Subcutaneous abdominal adipose tissue (tissue), 5 donors: ENCODE measurements at regions not wholly inside any gene's neighbourhood (a gene's known extent, or its start where the extent isn't known, plus 50 kb on each side); places are given as distances from the start of the nearest gene placed in this dataset.
A peak's percentile ranks its signal among the peaks of the same experiment; 100 is the strongest.
"Not testable (repeated sequence)": the region's sequence is repeated elsewhere in the genome, so short reads cannot be mapped to it uniquely, and the experiment has no call there.

Experiments
- H3K27ac ChIP-seq: one replicate; pipeline ENCODE4 v1.7.0; 2013; ENCODE audit warnings: low read depth, mild to moderate bottlenecking, inconsistent platforms, low read length, moderate library complexity
- H3K27me3 ChIP-seq, 5 donors: one replicate each; pipeline ENCODE4 v1.7.0; 2013; ENCODE audit warnings: low read length in 5 of 5, inconsistent platforms in 1 of 5; ENCODE audit not compliant: control insufficient read depth in 5 of 5, insufficient read depth in 4 of 5
- H3K36me3 ChIP-seq, 5 donors: one replicate each; pipeline ENCODE4 v1.7.0; 2013; ENCODE audit warnings: low read length in 5 of 5; ENCODE audit not compliant: control insufficient read depth in 5 of 5, insufficient read depth in 5 of 5
- H3K4me1 ChIP-seq, 5 donors: one replicate each; pipeline ENCODE4 v1.7.0; 2013; ENCODE audit warnings: low read length in 5 of 5, mild to moderate bottlenecking in 3 of 5, moderate library complexity in 1 of 5; ENCODE audit not compliant: control insufficient read depth in 5 of 5, insufficient read depth in 5 of 5
- H3K4me3 ChIP-seq, 5 donors: one replicate each; pipeline ENCODE4 v1.7.0; 2013; ENCODE audit warnings: low read length in 5 of 5, low read depth in 1 of 5
- H3K9ac ChIP-seq, 5 donors: one replicate each; pipeline ENCODE4 v1.7.0; 2013; ENCODE audit warnings: low read length in 5 of 5, mild to moderate bottlenecking in 4 of 5, moderate library complexity in 3 of 5
- H3K9me3 ChIP-seq, 5 donors: one replicate each; pipeline ENCODE4 v1.7.0; 2013; ENCODE audit warnings: low read length in 5 of 5; ENCODE audit not compliant: control insufficient read depth in 5 of 5
- donor health status: healthy.
- donor health status: healthy.
- donor health status: healthy.
- donor health status: healthy.
- donor health status: healthy.

DNA sequence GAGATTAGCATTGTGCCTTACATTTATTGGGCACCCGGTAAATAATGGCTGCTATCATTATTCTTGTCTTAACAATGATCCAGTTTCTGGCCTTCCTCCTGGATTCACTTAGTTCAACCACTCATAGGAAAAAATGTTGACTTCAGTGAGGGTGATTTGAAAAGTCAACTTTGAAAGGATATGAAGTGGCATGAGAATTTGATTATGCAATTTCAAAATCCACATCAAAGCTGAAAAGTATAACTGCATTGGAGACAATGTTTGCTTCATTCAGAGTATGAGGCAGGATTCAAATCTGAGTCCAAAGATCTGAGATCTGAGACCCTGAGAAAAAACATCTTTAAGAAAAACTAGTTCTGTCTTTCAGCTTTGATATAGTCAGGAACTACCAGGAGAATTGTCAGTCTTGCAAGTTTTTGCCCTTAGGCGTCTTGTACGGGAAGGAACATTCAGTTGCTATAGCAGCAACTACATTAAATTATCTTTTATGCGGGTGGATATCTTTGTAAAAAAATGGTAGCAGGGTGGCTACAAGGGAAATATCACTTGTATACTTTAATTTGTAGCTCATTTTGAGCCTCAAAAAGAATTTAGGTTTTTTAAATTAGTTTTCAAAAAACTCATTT lies 587.5 kb upstream of the LCORL start:
- Histone ChIP-seq H3K9ac (no peak overlapping the region), H3K4me1 (no peaks in the 10 kb centered on the region), H3K36me3 (no peaks in the 10 kb centered on the region), H3K9me3 (no peaks in the 10 kb centered on the region), H3K4me3 (no peak overlapping the region), H3K27me3 (no peaks in the 10 kb centered on the region), H3K27ac (no peak overlapping the region)

DNA sequence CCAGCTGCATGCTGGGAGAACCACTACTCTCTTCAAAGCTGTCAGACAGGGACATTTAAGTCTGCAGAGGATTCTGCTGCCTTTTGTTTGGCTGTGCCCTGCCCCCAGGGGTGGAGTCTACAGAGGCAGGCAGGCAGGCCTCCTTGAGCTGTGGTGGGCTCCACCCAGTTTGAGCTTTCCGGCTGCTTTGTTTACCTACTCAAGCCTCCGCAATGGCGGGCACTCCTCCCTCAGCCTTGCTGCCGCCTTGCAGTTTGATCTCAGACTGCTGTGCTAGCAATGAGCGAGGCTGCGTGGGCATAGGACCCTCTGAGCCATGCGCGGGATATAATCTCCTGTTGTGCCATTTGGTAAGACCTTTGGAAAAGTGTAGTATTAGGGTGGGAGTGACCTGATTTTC lies 581.1 kb upstream of the LCORL start:
- H3K27me3 ChIP-seq, H3K27ac ChIP-seq, H3K4me3 ChIP-seq, H3K36me3 ChIP-seq, H3K9ac ChIP-seq, H3K4me1 ChIP-seq, H3K9me3 ChIP-seq: not testable (repeated sequence)

DNA sequence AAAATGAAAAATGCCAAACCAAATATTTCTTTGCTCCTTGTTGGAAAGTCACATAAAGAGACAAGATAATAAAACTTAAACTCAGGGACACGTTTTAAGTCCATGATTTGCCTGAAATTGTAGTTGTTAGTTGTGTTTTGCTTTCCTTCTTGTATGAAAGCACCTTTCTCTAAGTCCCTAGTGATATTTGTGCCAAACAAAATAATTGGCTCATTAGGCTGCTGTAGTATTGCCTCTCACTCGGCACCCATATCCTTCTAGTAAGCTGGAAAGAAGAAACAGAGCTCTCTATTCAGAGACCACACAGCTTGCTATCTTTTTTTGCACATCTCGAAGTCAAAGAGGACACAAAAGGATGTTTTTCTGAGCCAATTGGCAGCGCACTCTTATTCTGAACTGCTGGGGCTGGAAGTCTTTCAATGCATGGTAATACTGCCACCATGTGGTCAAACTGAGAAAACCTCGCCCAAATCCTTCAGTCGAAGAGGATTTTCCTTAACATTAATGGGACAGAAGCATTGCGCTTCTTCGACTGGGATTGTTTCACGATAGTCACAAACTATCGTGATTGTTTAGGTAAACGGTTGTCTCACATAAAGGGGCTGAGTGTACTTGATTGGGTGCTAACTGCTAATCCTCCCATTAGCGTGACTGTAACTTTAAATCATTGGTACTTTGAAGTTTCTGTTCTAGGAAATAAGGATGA lies 571.9 kb upstream of the LCORL start:
- Histone ChIP-seq H3K27ac (no peak overlapping the region), H3K9me3 (no peaks in the 10 kb centered on the region), H3K27me3 (no peaks in the 10 kb centered on the region), H3K36me3 (no peaks in the 10 kb centered on the region), H3K4me1 (peaks cover 0 to 4% (median 1%) of the 10 kb centered on the region in 5 donors), H3K4me3 (no peak overlapping the region), H3K9ac (no peak overlapping the region)

DNA sequence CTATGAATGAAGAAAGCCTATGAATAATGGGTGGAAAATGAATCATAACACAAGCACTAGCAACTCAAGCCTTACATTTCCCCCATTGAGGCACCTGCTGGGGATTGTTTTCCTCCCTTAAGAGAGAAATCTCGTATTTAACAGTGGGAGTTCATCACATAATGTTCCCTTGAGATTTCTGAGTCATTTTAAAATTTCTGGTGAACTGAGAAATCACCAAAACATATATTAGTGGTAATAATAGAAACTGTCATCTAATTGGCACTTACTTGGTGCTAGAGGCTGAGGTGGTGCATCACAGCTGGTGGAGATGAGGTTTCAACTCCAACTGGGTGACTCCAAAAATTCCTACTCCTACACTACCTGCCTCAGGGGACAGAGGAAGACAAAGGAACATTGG lies 561.3 kb upstream of the LCORL start:
- Histone ChIP-seq H3K27ac (no peak overlapping the region), H3K4me1 (peaks cover 0 to 6% (median 0%) of the 10 kb centered on the region in 5 donors), H3K9ac (no peak overlapping the region), H3K36me3 (no peaks in the 10 kb centered on the region), H3K4me3 (no peak overlapping the region), H3K27me3 (peaks cover 0 to 4% (median 0%) of the 10 kb centered on the region in 5 donors), H3K9me3 (no peaks in the 10 kb centered on the region)

DNA sequence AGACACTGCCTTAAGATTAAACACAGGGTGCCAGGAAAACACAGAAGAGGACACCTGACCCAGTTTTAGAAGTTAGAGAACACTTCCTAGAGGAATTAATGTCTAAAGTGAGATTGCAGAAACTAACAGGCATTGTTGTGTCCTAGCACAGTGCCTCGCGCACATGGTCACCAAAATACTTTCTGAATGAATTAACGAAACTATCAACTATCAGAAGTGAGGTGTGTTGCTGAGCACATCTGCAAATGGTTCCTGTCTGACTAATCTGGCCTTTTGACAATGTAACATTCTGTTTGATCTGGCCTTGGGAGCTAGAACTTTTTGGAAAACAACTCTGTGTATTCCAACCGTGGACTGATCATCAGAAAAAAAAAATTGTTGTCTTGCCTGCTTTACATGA lies 556.8 kb upstream of the LCORL start:
- H3K9ac ChIP-seq = peak overlapping the region in 1 of 5 donors; percentile 2
- peaks cover 0 to 6% (median 0%) of the 10 kb centered on the region in 5 donors for H3K4me1 ChIP-seq
- no peaks in the 10 kb centered on the region for H3K9me3 ChIP-seq
- no peaks in the 10 kb centered on the region for H3K36me3 ChIP-seq
- H3K4me3 ChIP-seq = no peak overlapping the region
- H3K27me3 ChIP-seq = peaks cover 0 to 4% (median 0%) of the 10 kb centered on the region in 5 donors
- H3K27ac ChIP-seq = no peak overlapping the region

DNA sequence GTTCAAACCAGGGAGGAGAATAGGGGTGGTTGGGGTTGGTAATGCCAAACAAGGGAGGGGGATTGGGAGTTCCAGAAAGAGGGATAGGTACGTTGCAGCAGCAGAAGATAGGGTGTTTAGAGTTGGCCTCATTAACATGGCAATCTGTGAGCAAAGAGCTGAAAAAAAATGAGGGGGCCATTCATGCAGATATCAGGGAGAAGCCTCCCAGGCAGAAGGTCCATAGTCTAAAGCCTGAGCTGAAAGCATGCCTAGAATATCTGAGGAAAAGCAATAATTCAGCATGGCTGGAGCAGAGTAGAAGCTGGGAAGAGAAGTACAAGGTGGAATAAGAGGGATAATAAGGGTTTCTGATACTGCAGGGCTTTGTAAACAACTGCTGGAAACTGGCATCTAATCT lies 550.9 kb upstream of the LCORL start:
- Histone ChIP-seq H3K27ac (no peak overlapping the region), H3K9ac (no peak overlapping the region)

DNA sequence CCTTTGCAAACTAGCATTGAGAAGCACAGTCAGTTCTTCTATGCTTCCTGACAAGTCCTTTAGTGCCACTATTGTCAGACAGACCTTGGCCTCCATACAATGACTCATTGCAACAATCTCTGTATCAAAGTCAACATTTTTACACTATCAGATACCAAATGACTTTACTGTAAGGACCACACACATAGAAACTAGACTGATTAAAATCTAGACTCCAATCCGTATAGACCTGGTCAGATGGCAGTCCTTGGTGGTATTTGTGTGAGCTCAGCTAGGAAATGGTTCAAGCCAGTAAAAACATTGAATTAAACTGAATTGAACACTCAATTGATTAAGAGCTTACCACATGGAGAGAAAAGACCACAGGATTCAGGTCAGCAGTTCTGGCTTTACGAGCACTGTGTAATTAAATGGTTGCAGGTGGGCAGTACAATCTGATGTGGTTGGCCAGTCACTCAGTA lies 549.8 kb upstream of the LCORL start:
- Histone ChIP-seq H3K9ac (no peak overlapping the region), H3K4me1 (no peaks in the 10 kb centered on the region), H3K36me3 (no peaks in the 10 kb centered on the region), H3K27me3 (no peaks in the 10 kb centered on the region), H3K27ac (no peak overlapping the region), H3K4me3 (no peak overlapping the region), H3K9me3 (no peaks in the 10 kb centered on the region)

More for the DNA sequence above, 550.9 kb upstream of the LCORL start:
- no peaks in the 10 kb centered on the region for H3K27me3 ChIP-seq
- no peaks in the 10 kb centered on the region for H3K36me3 ChIP-seq
- no peak overlapping the region for H3K4me3 ChIP-seq
- no peaks in the 10 kb centered on the region for H3K9me3 ChIP-seq
- H3K4me1 ChIP-seq = no peaks in the 10 kb centered on the region

DNA sequence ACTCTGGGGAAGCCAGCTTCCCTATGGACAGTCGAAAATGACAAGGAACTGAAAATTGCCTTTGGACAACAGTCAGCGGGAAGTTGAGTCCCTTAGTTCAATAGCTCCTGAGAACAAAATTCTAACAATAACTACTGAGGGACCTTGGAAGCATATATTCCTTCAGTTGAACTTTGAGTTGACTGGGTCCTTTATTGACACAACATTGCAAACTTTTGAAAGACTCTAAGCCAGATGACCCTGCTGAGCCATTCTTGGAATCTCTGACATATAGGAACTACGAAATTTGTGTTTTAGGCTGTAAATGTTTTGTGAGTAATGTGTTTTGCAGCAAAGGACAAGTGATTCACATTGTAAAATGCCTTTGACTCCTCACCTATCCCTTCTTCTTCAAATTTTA lies 548.8 kb upstream of the LCORL start:
- Histone ChIP-seq H3K4me1 (no peaks in the 10 kb centered on the region), H3K36me3 (no peaks in the 10 kb centered on the region), H3K4me3 (no peak overlapping the region), H3K9me3 (no peaks in the 10 kb centered on the region), H3K27me3 (no peaks in the 10 kb centered on the region), H3K27ac (no peak overlapping the region), H3K9ac (no peak overlapping the region)

DNA sequence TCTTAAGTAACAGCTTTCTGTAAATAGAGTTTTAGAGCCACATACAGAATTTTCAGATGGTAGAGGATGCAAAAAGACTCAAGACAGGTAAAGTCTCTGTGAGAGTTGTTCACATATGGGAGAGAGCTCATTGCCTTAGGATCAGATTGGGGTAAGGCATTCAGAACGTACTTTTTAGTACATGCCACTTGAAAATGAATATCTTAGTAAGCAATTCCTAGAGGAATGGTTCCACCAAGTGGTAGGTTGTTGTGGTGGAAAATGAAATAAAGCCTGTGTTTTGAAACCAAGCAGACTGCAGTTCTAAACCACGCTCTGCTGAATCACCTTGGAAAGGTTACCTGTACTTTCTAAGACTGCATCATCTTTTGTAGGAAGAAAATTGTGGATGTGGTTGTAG lies 547.0 kb upstream of the LCORL start:
- no peaks in the 10 kb centered on the region for H3K27me3 ChIP-seq
- H3K9me3 ChIP-seq = peaks cover 0 to 2% (median 0%) of the 10 kb centered on the region in 5 donors

DNA sequence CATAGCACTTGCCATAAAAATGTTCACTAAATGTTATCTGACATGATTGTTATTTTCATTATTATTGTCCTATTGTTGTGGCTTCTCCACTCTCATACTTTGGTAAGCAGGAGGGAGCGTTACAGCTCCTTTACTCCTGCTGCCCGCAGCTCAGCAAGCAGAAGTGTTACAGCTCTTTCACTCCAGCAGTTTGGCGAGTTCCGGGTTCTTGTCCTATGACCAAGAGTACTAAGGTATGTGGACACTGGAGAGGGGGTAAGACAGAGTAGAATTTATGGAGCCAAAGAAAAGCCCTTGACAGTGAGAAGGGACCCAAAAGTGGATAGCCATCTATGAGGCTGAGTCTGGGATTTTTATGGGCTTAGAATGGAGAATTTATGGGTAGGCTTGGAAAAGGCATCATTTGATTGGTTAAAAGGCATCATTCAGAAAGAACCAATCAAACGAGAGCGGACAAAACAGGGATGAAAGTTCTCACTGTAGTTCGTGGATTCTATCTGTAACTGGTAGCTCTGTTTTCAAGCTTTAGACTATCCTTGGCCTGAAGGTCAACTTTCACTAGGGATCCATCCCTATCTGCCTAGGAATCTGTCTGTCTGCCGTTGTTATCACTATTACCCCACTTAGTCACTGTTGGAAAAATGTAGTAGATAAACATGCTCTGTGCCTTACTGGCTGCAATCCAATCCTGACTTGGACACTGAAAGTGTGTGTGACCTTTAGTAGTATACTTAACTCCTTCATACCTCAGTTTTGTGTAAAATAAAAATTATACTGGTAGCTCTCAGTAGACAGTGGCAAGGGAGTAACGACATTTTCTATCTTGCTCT lies 545.6 kb upstream of the LCORL start:
- Histone ChIP-seq H3K4me1 (no peaks in the 10 kb centered on the region), H3K27me3 (no peaks in the 10 kb centered on the region), H3K9ac (peak overlapping the region in 1 of 5 donors; percentile 35), H3K36me3 (no peaks in the 10 kb centered on the region), H3K27ac (no peak overlapping the region), H3K9me3 (peaks cover 0 to 2% (median 0%) of the 10 kb centered on the region in 5 donors), H3K4me3 (no peak overlapping the region)

More for the DNA sequence above, 547.0 kb upstream of the LCORL start:
- Histone ChIP-seq H3K27ac (no peak overlapping the region), H3K9ac (no peak overlapping the region), H3K36me3 (no peaks in the 10 kb centered on the region), H3K4me1 (no peaks in the 10 kb centered on the region), H3K4me3 (no peak overlapping the region)
